ENCODE measurements at regions not wholly inside any gene's neighbourhood (a gene's known extent, or its start where the extent isn't known, plus 50 kb on each side); places are given as distances from the start of the nearest gene placed in this dataset.

GRCh38 chr20:20851385-20851784 is 138.9 kb upstream of the RALGAPA2 start:
- no peak overlapping the region for H3K27ac ChIP-seq (ENCODE audit: low read length, poor library complexity, severe bottlenecking)
- no peak overlapping the region for H3K4me3 ChIP-seq (ENCODE audit: insufficient read depth in 1 of 2, low read depth in 1 of 2, low read length in 2 of 2)
- no peak overlapping the region for H3K23ac ChIP-seq (ENCODE audit: low read length in 2 of 2)
- no peak overlapping the region for H3K4me2 ChIP-seq (ENCODE audit: low read length, poor library complexity, severe bottlenecking)
- DNase-seq = no peak
- H3K27me3 ChIP-seq (ENCODE audit: control insufficient read depth in 1 of 2, insufficient read depth in 1 of 2, low read length in 2 of 2) = peaks cover 0 to 10% of the 10 kb centered on the region in 2 experiments
- H3K9me3 ChIP-seq (ENCODE audit: control insufficient read depth, low read length) = no peaks in the 10 kb centered on the region
- H2BK5ac ChIP-seq (ENCODE audit: low read depth, low read length, poor library complexity, severe bottlenecking) = no peak overlapping the region
- no peak overlapping the region for H3K9ac ChIP-seq (ENCODE audit: low read length)
- no peak overlapping the region for H4K8ac ChIP-seq (ENCODE audit: low read length)
- H3K36me3 ChIP-seq (ENCODE audit: control insufficient read depth in 1 of 2, insufficient read depth in 2 of 2, low read depth in 1 of 2, low read length in 2 of 2) = no peaks in the 10 kb centered on the region
- H3K14ac ChIP-seq (ENCODE audit: low read length in 2 of 2) = no peak overlapping the region
- no peak overlapping the region for H4K91ac ChIP-seq (ENCODE audit: low read length)
- H2BK12ac ChIP-seq (ENCODE audit: low read length in 2 of 2) = no peak overlapping the region
- no peak overlapping the region for H3K18ac ChIP-seq (ENCODE audit: low read depth in 1 of 2, low read length in 2 of 2)
- H2BK15ac ChIP-seq (ENCODE audit: low read depth, poor library complexity, severe bottlenecking) = no peak overlapping the region
- H3K4me1 ChIP-seq (ENCODE audit: control insufficient read depth, insufficient read depth, low read depth, low read length) = no peaks in the 10 kb centered on the region
- no peaks in the 10 kb centered on the region for H3K79me1 ChIP-seq (replicated peaks; ENCODE audit: low read length, poor library complexity, severe bottlenecking)
- no CpG with 5 or more reads among the region's 1 CpG for WGBS
- no peak overlapping the region for H2AFZ ChIP-seq (ENCODE audit: low read depth, low read length)
- H3K4ac ChIP-seq (ENCODE audit: low read depth in 1 of 2, low read length in 2 of 2) = no peak overlapping the region
- H2AK5ac ChIP-seq (ENCODE audit: low read length, severe bottlenecking) = no peak overlapping the region
- H2BK120ac ChIP-seq (ENCODE audit: low read depth, low read length) = no peak overlapping the region

- Histone ChIP-seq H3K18ac (ENCODE audit: low read depth in 1 of 2, low read length in 2 of 2) (no peak overlapping the region), H3K23ac (ENCODE audit: low read length in 2 of 2) (no peak overlapping the region), H2BK5ac (ENCODE audit: low read depth, low read length, poor library complexity, severe bottlenecking) (no peak overlapping the region), H4K91ac (ENCODE audit: low read length) (no peak overlapping the region), H3K14ac (ENCODE audit: low read length in 2 of 2) (no peak overlapping the region), H3K4me3 (ENCODE audit: insufficient read depth in 1 of 2, low read depth in 1 of 2, low read length in 2 of 2) (no peak overlapping the region), H2BK12ac (ENCODE audit: low read length in 2 of 2) (no peak overlapping the region), H3K9me3 (ENCODE audit: control insufficient read depth, low read length) (no peaks in the 10 kb centered on the region), H2BK15ac (ENCODE audit: low read depth, poor library complexity, severe bottlenecking) (no peak overlapping the region), H3K4me1 (ENCODE audit: control insufficient read depth, insufficient read depth, low read depth, low read length) (no peaks in the 10 kb centered on the region), H3K27me3 (ENCODE audit: control insufficient read depth in 1 of 2, insufficient read depth in 1 of 2, low read length in 2 of 2) (peaks cover 0 to 7% of the 10 kb centered on the region in 2 experiments), H3K79me1 (replicated peaks; ENCODE audit: low read length, poor library complexity, severe bottlenecking) (no peaks in the 10 kb centered on the region), H2BK120ac (ENCODE audit: low read depth, low read length) (no peak overlapping the region), H2AK5ac (ENCODE audit: low read length, severe bottlenecking) (no peak overlapping the region), H3K27ac (ENCODE audit: low read length, poor library complexity, severe bottlenecking) (no peak overlapping the region), H3K9ac (ENCODE audit: low read length) (no peak overlapping the region), H3K4ac (ENCODE audit: low read depth in 1 of 2, low read length in 2 of 2) (no peak overlapping the region), H4K8ac (ENCODE audit: low read length) (no peak overlapping the region), H2AFZ (ENCODE audit: low read depth, low read length) (no peak overlapping the region), H3K4me2 (ENCODE audit: low read length, poor library complexity, severe bottlenecking) (no peak overlapping the region), H3K36me3 (ENCODE audit: control insufficient read depth in 1 of 2, insufficient read depth in 2 of 2, low read depth in 1 of 2, low read length in 2 of 2) (no peaks in the 10 kb centered on the region)
- DNase-seq = no peak
- WGBS = 76% methylated on average over 2 of the region's 2 CpGs
Measured at GRCh38 chr20:20850407-20850806, 138.0 kb upstream of the RALGAPA2 start.

GRCh38 chr20:20849161-20849560 is 136.7 kb upstream of the RALGAPA2 start:
- Histone ChIP-seq H3K36me3 (ENCODE audit: control insufficient read depth in 1 of 2, insufficient read depth in 2 of 2, low read depth in 1 of 2, low read length in 2 of 2) (no peaks in the 10 kb centered on the region), H3K27ac (ENCODE audit: low read length, poor library complexity, severe bottlenecking) (no peak overlapping the region), H2BK120ac (ENCODE audit: low read depth, low read length) (no peak overlapping the region), H2AFZ (ENCODE audit: low read depth, low read length) (no peak overlapping the region), H2BK15ac (ENCODE audit: low read depth, poor library complexity, severe bottlenecking) (no peak overlapping the region), H3K27me3 (ENCODE audit: control insufficient read depth in 1 of 2, insufficient read depth in 1 of 2, low read length in 2 of 2) (peaks cover 0 to 9% of the 10 kb centered on the region in 2 experiments), H3K18ac (ENCODE audit: low read depth in 1 of 2, low read length in 2 of 2) (no peak overlapping the region), H3K9ac (ENCODE audit: low read length) (no peak overlapping the region), H4K91ac (ENCODE audit: low read length) (no peak overlapping the region), H3K4me2 (ENCODE audit: low read length, poor library complexity, severe bottlenecking) (no peak overlapping the region), H3K23ac (ENCODE audit: low read length in 2 of 2) (no peak overlapping the region), H4K8ac (ENCODE audit: low read length) (no peak overlapping the region), H3K9me3 (ENCODE audit: control insufficient read depth, low read length) (no peaks in the 10 kb centered on the region), H3K4me1 (ENCODE audit: control insufficient read depth, insufficient read depth, low read depth, low read length) (no peaks in the 10 kb centered on the region), H3K79me1 (replicated peaks; ENCODE audit: low read length, poor library complexity, severe bottlenecking) (no peaks in the 10 kb centered on the region), H2BK5ac (ENCODE audit: low read depth, low read length, poor library complexity, severe bottlenecking) (no peak overlapping the region), H3K4me3 (ENCODE audit: insufficient read depth in 1 of 2, low read depth in 1 of 2, low read length in 2 of 2) (no peak overlapping the region), H3K4ac (ENCODE audit: low read depth in 1 of 2, low read length in 2 of 2) (no peak overlapping the region), H3K14ac (ENCODE audit: low read length in 2 of 2) (no peak overlapping the region), H2AK5ac (ENCODE audit: low read length, severe bottlenecking) (no peak overlapping the region), H2BK12ac (ENCODE audit: low read length in 2 of 2) (no peak overlapping the region)
- WGBS = 87% methylated on average over 6 of the region's 9 CpGs
- DNase-seq = no peak

GRCh38 chr20:20847814-20848213 is 135.4 kb upstream of the RALGAPA2 start:
- no peaks in the 10 kb centered on the region for H3K9me3 ChIP-seq (ENCODE audit: control insufficient read depth, low read length)
- no peak overlapping the region for H2AFZ ChIP-seq (ENCODE audit: low read depth, low read length)
- H3K27ac ChIP-seq (ENCODE audit: low read length, poor library complexity, severe bottlenecking) = no peak overlapping the region
- no peak overlapping the region for H3K18ac ChIP-seq (ENCODE audit: low read depth in 1 of 2, low read length in 2 of 2)
- no peak overlapping the region for H3K4me3 ChIP-seq (ENCODE audit: insufficient read depth in 1 of 2, low read depth in 1 of 2, low read length in 2 of 2)
- no peak overlapping the region for H4K91ac ChIP-seq (ENCODE audit: low read length)
- no peaks in the 10 kb centered on the region for H3K4me1 ChIP-seq (ENCODE audit: control insufficient read depth, insufficient read depth, low read depth, low read length)
- H3K14ac ChIP-seq (ENCODE audit: low read length in 2 of 2) = no peak overlapping the region
- no peak overlapping the region for H2BK12ac ChIP-seq (ENCODE audit: low read length in 2 of 2)
- DNase-seq = no peak
- no peak overlapping the region for H3K23ac ChIP-seq (ENCODE audit: low read length in 2 of 2)
- no peak overlapping the region for H3K4ac ChIP-seq (ENCODE audit: low read depth in 1 of 2, low read length in 2 of 2)
- H3K79me1 ChIP-seq (replicated peaks; ENCODE audit: low read length, poor library complexity, severe bottlenecking) = no peaks in the 10 kb centered on the region
- H4K8ac ChIP-seq (ENCODE audit: low read length) = no peak overlapping the region
- H2BK120ac ChIP-seq (ENCODE audit: low read depth, low read length) = no peak overlapping the region
- H2AK5ac ChIP-seq (ENCODE audit: low read length, severe bottlenecking) = no peak overlapping the region
- H3K4me2 ChIP-seq (ENCODE audit: low read length, poor library complexity, severe bottlenecking) = no peak overlapping the region
- H2BK15ac ChIP-seq (ENCODE audit: low read depth, poor library complexity, severe bottlenecking) = no peak overlapping the region
- WGBS = 74% methylated on average over 11 of the region's 11 CpGs
- H2BK5ac ChIP-seq (ENCODE audit: low read depth, low read length, poor library complexity, severe bottlenecking) = no peak overlapping the region
- no peak overlapping the region for H3K9ac ChIP-seq (ENCODE audit: low read length)
- no peaks in the 10 kb centered on the region for H3K36me3 ChIP-seq (ENCODE audit: control insufficient read depth in 1 of 2, insufficient read depth in 2 of 2, low read depth in 1 of 2, low read length in 2 of 2)
- H3K27me3 ChIP-seq (ENCODE audit: control insufficient read depth in 1 of 2, insufficient read depth in 1 of 2, low read length in 2 of 2) = peaks cover 0 to 10% of the 10 kb centered on the region in 2 experiments

Data from mesenchymal stem cell (in vitro differentiated cells and primary cell).